ENCODE measurements at regions not wholly inside any gene's neighbourhood (a gene's known extent, or its start where the extent isn't known, plus 50 kb on each side); places are given as distances from the start of the nearest gene placed in this dataset.

DNA sequence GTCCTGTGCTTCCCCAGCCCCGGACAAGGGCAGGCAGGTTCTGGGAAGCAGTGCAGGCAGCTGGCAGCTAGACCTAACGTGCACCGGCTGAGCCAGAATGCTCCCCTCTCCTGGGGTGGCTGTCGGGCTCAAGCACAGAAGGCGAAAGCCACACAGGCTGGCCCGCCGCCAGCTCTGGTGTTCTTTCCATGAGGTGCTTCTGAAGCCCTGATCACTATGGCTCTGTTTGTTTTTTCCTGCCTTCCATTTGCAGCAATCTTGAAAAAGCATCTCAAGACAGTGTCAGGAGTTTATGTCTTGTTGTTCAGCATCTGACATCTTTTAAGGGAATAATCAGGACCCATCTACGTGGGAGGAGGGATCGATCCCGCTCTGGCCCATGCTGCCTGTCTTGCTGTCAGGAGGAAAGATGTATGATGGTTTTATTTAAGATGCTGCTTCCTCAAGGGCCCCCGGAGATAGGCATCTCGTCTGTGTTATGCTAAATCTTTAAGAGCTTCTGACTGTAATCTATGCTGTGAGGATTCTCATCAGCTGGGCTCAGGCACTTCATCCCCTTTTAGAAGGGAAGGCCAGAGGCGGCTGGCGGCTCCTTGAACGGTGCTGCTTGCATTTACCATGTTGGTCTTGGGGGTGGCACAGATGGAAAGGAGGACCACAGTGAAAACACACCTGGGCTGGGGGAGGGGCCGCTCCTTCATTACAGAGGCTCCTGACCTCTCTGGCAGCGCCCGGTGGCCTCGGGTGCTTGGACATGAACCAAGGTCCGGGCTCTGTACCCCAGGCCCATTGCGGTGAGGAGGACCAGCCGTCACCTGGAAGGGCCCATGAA lies 118.5 kb upstream of the HDAC4 start:
- peak; percentile 63 for ATAC-seq
- intact Hi-C loops (cut with micrococcal nuclease), result no loop called here
- DNase-seq, result peak; percentile 86

DNA sequence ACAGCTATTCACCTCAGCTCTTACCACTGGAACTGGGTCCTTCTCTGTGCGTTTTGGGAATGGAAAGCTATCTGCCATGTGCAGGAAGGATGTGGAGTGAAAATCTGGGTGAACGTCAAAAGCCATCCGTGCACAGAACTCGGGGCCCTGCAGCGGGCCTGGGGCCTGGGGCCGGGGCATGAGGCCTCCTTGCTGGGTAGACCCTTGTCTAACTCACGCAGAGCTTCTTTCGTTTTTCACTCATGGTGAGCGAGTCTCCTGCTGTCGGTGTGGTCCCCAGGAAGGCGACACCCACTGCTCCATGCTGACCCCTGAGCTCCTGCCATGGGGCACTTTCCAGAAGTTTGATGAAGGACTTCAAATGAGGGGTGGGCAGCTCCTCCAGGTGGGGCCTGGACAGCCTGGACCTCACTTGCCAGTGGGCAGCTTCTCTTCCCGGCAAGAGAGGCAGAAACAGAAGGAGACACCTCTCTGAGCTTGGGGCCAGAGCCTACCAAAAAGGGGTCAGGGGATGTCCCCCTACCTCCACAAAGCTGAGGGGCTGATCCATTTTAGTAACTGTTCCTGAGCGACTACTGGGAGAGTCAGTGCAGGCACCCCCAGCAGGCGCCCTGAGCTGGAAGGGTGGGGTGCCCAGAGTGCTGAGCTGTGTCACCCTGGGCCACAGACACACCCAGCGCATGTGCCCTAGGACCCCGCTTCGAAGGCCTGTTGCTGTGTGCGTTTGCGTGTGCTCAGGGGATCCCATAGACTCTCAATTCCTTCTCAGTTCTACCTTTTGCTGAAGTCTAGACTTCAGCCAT lies 117.7 kb upstream of the HDAC4 start:
- ATAC-seq (no peak), DNase-seq (no peak)
- intact Hi-C loops (cut with micrococcal nuclease), result no loop called here

DNA sequence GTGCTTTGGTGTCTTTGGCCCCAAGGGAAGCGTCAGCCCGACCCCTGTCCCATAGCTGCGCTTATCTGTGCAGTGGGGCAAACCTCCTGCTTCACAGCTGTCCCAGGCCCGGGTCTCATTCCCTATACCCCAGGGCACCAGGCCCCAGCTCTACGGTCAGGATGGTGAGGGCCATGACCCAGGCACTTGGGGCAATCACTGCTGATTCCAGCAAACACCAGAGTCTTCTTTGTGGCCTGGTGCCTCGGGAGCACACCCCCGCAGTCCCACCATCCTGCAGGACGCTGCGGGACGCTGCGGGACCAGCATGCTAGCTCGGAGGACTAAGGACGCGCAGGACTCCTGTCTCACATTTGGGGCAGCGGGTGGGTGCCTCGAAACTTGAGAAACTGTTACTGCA lies 116.9 kb upstream of the HDAC4 start:
- intact Hi-C loops (cut with micrococcal nuclease), result no loop called here
- DNase-seq, result no peak
- ATAC-seq, result no peak

DNA sequence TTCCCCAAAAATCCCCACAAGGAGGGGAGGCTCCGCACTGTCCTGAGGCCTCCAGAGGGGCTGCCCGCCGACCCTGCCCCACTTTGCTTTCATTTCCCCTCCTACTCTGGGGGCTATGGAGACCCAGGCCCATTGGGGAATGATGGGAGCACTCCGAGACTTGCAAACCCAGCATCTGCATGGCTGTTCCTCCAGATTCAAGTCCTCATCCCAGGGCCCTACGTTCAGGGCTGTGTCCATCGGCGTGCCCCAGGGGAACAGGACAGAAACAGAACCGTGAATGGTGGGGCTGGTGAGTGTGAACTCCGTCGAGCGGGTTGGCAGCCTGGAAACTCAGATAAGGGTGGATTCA lies 116.1 kb upstream of the HDAC4 start:
- DNase-seq, result no peak
- intact Hi-C loops (cut with micrococcal nuclease), result no loop called here
- ATAC-seq, result no peak

DNA sequence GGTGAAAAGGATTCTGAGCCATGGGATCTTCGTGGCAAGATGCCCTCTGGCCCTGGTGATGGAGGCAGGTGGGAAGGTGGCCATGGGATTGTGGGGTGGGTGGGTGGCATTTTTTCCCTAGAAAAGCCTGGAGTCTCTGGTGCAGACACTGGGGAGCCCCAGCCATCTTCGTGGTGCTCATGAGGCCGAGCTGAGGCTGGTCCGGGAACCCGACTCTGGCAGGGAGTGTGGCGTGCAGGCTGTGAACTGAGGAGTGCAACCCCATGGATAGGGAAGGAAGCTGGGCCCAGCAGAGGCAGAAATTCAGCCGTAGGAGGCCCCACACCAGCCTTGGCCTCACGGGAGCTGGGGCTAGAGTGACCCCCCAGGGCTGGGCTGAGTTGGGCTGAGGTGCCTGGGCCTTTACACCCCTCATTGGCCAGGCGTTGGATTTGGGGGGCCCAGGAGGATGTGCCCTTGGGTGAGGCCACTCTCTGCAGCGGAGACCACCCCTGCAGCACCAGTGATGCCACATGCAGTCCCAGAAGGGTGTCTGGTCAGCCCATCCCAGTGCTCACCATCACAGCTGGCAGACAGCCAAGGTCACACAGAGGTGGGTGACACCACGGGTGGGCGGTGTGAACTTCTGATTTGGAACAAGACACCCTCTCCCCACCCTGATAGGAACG lies 115.6 kb upstream of the HDAC4 start:
- intact Hi-C loops (cut with micrococcal nuclease), result no loop called here
- DNase-seq, result no peak

DNA sequence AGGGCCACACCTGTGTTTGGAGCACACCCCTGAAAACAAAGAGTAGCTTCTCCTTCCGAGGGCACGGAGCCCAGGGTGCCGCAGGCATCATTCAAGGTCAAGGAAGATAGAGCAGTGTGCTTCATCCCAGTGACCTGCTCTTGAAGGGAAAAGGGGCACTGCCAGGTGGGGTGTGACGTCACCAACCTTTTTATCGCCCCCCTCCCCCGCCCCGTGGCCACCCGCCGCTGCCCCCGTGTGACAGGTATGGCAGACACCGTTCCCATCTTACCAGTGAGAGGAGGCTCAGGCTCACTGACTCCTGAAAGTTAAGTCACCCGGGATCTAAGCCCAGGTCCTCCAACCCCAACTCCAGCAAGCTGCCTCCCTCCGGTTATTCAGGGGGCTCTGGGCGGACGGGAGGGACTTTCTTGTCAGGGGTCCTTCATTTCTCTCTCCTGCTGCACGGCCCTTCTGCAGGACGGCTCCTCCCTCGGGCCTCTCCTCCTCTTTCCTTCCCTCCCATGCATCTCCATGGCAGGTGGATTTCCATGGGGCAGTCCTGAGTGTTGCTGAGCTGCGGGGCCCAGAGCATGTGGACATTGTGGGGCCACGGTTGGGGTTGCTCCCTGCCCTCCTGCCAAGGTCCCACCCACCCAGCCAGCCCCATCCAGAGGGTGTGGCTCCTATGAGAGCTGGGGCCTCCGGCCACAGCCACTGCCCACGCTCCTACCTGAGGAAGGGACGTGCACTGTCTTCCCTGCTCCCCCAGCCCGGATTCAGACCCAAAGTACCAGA lies 114.1 kb upstream of the HDAC4 start:
- intact Hi-C loops (cut with micrococcal nuclease), result no loop called here
- ATAC-seq (no peak), DNase-seq (no peak)

More for the DNA sequence above, 115.6 kb upstream of the HDAC4 start:
- ATAC-seq, result no peak

DNA sequence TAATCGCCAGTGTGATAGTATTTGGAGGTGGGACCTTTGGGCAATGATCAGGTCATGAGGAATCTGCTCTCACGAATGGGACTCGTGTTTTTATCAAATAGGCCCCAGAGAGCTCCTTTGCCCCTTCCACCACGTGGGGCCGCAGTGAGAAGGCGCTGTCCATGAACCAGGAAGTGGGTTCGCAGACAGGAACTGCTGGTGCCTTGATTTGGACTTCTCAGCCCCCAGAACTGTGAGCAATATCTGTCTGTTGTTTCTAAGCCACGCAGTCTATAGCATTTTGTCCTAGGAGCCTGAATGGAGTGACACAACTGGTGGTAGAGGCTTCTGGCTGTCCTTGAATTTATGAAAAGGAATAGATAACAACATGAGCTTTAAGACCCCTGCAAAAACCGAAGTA lies 111.2 kb upstream of the HDAC4 start:
- no peak for DNase-seq
- intact Hi-C loops (cut with micrococcal nuclease), result no loop called here
- ATAC-seq, result no peak

DNA sequence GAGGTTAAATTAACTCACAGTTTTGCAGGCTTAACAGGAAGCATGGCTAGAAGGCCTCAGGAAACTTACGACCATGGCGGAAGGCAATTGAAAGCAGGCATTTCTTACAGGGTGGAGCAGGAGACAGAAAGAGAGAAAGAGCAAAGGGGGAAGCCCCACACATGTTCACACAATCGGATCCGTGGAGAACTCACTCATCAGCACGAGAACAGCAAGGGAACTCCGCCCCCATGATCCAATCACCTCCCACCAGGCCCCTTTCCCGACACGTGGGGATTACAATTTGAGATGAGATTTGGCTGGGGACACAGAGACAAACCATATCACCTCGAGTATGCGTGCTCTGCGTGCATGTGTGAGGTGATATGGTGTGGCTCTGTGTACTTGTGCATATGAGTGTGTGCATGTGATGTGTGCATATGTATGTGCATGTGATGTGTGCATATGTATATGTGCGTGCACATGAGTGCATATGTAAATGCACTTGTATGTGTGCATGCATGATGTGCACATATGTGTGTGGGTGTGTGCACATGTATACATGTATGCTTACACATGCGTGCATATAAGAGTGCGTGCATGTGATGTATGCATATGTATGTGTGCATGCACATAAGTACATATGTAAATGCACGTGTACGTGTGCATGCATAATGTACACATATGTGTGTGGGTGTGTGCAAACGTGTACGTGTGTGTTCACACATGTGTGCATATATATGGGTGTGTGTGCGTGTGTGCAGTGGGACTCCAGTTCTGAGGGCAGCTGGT lies 108.7 kb upstream of the HDAC4 start:
- DNase-seq (no peak), ATAC-seq (no peak)
- intact Hi-C loops (cut with micrococcal nuclease), result no loop called here

DNA sequence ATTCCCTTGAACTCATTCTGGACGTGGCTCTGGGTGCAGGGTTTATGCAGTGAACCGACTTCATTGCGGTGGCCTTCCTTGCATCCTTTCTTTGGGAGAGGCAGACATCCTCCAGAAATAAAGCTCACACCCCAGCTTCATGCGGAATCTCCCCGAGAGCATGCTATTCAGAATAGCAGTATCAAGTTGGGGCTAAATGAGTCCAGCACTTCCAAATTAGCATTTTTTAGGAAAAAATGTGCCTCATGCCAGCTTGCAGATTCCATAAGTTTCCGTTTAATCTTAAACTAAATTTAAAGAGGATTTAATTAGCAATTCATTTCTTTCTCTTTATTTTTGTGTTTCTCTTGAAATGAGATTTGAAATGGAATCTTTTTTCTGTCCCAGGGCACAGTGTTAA lies 107.4 kb upstream of the HDAC4 start:
- intact Hi-C loops (cut with micrococcal nuclease), result no loop called here
- DNase-seq (no peak), ATAC-seq (no peak)

DNA sequence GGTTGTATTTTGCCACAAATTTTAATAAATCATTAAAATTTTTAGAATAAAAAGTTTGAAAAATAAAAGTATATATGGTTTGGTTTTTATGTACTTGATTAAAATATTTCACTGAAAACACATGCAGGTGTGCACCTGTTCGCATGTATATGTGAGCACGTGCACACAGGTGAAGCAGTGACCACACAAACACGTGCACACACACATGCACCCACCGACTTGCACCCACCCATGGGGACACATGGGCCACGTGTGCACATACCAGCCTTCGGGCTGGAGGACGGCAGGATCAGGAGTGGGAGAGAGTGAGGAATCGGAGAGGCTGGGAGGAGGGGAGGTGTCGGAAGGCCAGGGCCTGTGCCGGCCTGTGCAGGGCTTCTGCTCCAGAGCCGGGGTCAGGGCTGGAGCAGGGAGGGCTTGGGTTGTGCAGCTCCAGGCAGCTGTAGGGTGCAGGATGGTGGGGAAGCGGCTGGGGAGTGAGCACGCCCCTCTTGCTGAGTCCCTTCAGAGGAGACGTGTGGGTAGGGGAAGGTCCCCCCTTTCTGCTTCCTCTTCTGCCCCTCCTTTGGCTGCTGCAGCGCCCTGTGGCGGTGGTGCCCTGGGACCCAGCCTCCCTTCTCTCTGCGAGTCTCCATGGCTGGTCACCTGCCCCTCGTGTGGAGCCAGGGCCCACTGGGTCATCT lies 106.9 kb upstream of the HDAC4 start:
- intact Hi-C loops (cut with micrococcal nuclease), result no loop called here
- ATAC-seq (no peak), DNase-seq (no peak)

DNA sequence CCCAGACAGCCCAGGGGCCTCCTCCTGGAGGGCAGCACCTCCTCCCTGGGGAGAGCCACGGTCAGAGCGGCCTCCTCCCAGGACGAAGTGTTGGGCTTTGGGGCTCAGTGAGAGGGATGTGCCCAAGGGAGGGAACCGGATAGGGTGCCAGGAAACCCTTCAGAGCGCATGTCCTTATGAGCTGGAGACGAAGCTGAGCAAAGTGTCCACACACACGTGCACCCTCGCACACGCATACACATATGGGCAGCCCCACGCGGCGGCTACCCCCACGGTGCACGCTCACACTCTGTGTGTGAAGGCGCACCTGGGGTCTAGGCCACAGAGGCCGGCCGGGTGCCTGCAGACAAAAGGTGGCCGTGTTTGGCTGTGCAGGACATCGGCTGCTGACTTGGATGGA lies 106.1 kb upstream of the HDAC4 start:
- ATAC-seq (no peak), DNase-seq (no peak)
- intact Hi-C loops (cut with micrococcal nuclease), result no loop called here

DNA sequence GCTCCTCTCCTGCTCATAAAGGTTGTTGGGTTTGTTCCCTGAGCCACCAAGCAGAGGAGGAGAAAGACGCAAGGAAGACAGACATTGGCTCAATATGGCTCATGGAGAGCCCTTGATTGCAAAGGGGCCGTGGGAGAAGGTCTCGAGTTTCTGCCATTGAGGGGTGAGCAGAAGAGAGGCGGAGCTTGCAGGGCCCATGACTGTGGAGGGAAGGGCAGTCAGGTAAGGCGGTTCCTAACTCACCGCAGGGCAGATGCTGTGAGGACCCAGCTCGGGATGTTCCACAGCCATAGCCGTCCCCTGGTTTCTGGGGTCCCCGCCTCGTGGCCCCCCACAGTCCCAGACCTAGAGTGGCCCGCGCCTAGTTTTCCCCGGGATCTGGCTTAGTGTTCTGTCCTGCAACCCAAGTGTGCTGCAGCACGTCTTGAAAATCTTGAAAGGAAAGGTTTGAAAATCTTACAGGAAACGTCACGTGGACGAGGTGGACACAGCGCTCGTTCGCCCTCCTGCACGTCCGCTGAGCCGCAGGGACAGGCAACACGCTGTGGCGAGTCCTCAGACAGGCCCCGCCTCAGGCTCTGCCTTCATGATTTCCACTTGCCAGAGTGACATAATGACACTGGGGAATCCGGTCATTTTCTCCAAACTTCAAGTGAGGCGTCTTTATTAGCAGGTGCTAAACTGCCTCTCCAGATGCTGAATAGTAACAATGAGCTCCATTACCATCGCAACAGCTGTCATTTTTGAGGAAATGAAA lies 105.5 kb upstream of the HDAC4 start:
- intact Hi-C loops (cut with micrococcal nuclease), result no loop called here
- DNase-seq (no peak), ATAC-seq (no peak)

DNA sequence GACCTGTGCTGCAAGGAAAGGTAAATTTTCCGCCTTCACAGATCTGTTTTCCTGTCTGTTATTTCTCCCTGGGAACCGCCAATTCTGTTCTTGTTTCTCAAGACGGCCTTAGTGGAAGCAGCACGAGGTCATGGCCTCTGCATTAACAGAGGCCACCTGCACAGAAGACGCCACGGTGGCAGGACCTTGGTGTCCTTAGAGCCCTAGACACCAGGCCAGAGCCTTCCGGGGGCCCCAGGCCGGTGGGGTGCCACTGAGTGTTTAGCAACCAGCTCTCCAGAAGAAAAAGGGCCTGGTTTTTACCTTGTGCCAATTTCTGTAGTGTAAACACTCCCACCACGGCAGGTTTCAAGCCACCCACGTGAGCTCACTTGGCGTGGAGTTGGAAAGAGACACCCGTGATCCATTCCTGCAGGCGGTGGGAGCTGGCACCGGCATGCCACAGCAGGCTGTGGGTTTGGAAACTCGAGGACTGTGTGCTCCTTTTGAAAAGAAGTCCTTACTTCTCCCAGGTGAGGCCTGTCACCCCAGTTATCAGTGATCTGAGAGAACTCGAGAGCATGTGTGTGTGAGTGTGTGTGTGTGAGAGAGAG lies 103.9 kb upstream of the HDAC4 start:
- intact Hi-C loops (cut with micrococcal nuclease), result no loop called here
- ATAC-seq (no peak), DNase-seq (no peak)

DNA sequence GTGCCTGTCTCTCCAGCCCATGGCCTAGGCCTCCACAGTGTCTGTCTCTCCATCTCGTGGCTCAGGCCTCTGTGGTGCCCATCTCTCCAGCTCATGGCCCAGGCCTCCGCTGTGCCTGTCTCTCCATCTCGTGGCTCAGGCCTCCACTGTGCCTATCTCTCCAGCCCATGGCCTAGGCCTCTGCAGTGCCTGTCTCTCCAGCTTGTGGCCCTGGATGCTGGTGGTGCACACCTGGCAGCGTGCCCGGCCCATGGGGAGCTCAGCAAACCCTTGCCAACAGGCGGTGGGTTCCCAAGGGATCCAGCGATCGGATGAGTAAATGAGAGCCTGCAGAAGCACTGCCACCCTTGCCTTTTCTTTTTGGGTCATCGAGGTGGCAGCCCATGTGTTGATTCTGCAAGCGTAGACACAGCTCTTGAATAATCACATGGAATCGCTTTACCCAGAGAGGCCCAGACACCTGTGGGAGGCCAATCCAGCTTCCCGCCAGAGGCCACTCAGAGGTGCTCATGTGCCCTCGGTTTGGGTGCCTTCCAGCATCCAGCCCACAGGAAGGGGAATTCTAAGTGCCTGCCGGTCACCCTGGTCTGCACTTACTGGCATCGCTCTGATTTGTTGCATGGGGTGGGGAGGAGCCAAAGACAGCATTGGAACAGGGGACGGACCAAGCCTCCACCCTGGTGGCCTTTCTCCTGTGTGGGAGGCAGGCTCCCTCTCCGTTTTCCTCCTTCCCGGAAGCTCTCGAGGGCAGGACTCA lies 101.8 kb upstream of the HDAC4 start:
- no peak for DNase-seq
- ATAC-seq, result no peak
- intact Hi-C loops (cut with micrococcal nuclease), result no loop called here

DNA sequence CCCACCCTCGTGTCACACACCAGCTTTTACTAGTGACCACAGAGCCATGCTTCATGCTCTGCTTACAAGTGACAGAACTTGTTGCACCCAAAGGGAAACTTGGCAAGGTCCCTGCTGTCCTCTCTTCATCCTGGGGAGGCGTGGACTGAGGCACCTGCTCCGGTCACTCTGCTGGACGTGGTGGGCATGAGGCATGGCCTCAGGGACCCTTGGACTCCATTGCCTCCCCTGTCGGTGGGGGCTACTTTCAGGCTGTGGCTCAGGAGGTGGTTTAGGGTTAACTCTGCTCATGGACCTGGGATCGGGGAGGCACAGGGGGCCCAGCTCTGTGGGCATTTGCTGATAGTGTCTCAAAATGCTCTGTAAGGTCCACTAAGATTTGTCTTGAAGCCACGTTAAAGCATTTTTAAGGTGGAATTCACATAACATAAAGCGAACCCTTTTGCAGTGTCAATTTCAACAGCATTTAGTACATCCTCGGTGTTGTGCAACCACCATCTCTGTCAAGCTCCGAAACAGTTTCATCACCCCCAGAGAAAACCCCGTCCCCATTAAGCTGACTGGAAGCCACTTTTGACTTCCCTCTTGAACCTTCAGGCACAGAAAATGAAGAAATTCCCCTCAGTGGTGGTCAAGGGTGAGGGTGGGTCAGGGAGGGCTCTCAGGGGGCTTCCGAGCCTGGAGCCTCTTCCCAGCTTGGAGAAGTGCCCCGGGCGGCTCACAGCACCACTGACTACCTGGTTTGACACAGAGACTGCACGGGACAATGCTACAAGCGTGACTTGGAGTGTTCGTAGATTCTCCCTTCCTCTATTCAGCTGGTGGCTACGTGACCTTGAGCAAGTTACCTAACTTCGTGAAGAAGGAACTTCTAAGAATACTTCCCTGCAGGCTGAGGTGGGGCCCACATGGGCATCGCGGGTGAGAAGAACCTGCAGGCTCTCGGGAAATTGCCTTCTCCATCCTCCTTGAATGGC lies 100.0 kb upstream of the HDAC4 start:
- no peak for DNase-seq
- no peak for ATAC-seq
- intact Hi-C loops (cut with micrococcal nuclease), result no loop called here

Measured in left ventricle myocardium superior (tissue), 1 donor.